Liver (tissue), 3 donors: ENCODE measurements at regions not wholly inside any gene's neighbourhood (a gene's known extent, or its start where the extent isn't known, plus 50 kb on each side); places are given as distances from the start of the nearest gene placed in this dataset.

ENCODE experiments used
- JUND ChIP-seq, 2 donors: IDR thresholded peaks; 2 replicates each; pipeline ENCODE4 v1.6.1; 2016; ENCODE audit warnings: antibody characterized with exemption in 2 of 2
- RAD21 ChIP-seq, 2 donors: IDR thresholded peaks; 2 replicates each; pipeline ENCODE4 v1.6.1; 2016; ENCODE audit warnings: antibody characterized with exemption in 2 of 2, mild to moderate bottlenecking in 2 of 2
- RXRA ChIP-seq, 2 donors: IDR thresholded peaks; 2 replicates each; pipeline ENCODE4 v1.6.1; 2017 to 2018; ENCODE audit warnings: antibody characterized with exemption in 2 of 2, mild to moderate bottlenecking in 1 of 2
- SP1 ChIP-seq: IDR thresholded peaks from 2 replicates; pipeline ENCODE4 v1.6.1; 2018; ENCODE audit warnings: antibody characterized with exemption, mild to moderate bottlenecking
- TF ChIP-seq, protein P1 (sequence below): fragments of 150-350 bp; IDR thresholded peaks from 2 replicates; pipeline ENCODE4 v1.5.1; 2017; ENCODE audit warnings: improper control_type of control experiment, low read depth, low read length; ENCODE audit not compliant: missing input control
- TF ChIP-seq, protein P2 (sequence below): IDR thresholded peaks from 2 replicates; pipeline ENCODE4 v1.6.1; 2016; ENCODE audit warnings: antibody characterized with exemption
- donor health status: healthy.
- donor health status: healthy.

DNA sequence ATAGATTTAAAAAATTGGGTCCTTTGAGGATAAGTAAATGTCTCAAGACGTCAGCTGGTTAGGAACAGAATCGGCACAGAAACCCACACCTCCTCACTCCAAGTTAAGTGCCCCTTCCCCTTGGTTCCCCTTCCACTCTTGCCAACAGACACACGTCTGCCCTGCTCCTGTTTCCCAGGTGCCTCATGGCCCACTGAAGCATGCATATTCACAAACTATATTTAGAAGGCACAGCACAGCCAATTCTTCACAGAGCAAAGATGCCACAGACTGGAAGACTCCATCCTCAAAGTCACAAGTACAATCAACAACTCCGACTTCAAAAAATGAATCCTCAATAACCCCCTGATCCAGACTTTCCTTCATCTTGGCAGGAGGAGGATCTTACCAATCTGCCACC lies 295.4 kb upstream of the NR2F2 start:
- TF ChIP-seq SP1 (no peak), JUND (IDR thresholded peaks at IDR 0.05) (no peak), RXRA (IDR thresholded peaks at IDR 0.05) (no peak), RAD21 (IDR thresholded peaks at IDR 0.05) (no peak)
- TF ChIP-seq, protein P1, sequence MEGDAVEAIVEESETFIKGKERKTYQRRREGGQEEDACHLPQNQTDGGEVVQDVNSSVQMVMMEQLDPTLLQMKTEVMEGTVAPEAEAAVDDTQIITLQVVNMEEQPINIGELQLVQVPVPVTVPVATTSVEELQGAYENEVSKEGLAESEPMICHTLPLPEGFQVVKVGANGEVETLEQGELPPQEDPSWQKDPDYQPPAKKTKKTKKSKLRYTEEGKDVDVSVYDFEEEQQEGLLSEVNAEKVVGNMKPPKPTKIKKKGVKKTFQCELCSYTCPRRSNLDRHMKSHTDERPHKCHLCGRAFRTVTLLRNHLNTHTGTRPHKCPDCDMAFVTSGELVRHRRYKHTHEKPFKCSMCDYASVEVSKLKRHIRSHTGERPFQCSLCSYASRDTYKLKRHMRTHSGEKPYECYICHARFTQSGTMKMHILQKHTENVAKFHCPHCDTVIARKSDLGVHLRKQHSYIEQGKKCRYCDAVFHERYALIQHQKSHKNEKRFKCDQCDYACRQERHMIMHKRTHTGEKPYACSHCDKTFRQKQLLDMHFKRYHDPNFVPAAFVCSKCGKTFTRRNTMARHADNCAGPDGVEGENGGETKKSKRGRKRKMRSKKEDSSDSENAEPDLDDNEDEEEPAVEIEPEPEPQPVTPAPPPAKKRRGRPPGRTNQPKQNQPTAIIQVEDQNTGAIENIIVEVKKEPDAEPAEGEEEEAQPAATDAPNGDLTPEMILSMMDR: no peak
- TF ChIP-seq, protein P2, sequence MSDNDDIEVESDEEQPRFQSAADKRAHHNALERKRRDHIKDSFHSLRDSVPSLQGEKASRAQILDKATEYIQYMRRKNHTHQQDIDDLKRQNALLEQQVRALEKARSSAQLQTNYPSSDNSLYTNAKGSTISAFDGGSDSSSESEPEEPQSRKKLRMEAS: no peak
